ENCODE measurements at regions not wholly inside any gene's neighbourhood (a gene's known extent, or its start where the extent isn't known, plus 50 kb on each side); places are given as distances from the start of the nearest gene placed in this dataset.

DNA sequence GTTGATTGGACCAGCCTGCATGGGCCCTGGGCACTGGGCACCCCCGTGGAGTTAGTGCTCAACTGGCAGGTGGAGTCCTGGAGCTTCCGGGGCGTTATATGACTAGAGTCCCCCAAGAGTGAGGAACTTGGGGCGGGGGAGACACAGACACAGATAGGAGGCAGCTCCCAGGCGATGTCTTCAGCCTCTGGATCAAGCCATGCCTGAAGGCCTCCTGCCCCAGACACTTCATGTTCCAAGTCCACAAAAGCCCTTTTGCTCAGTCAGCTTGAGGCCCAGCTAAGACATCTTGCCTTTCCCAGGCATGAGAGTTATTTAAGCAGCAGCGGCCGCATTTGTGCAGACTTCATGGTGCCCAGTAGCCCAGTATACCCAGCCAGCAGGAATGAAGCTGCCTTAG, 136.6 kb upstream of the CIBAR2 start:
- TF ChIP-seq CTCF (IDR thresholded peaks at IDR 0.05): no peak
- TF ChIP-seq POLR2A (IDR thresholded peaks at IDR 0.05): no peak
